ENCODE measurements at regions not wholly inside any gene's neighbourhood (a gene's known extent, or its start where the extent isn't known, plus 50 kb on each side); places are given as distances from the start of the nearest gene placed in this dataset.

- TF ChIP-seq CTCF (IDR thresholded peaks at IDR 0.05; ENCODE audit: low read length) (no peak), EZH2 (IDR thresholded peaks at IDR 0.05; ENCODE audit: borderline replicate concordance, low read length) (no peak)
These were observed 94.7 kb upstream of the ACTRT2 start for GRCh38 chr1:2926447-2927055.

All from OCI-LY1 (cell line).